HuH-7.5 (cell line): ENCODE measurements at regions not wholly inside any gene's neighbourhood (a gene's known extent, or its start where the extent isn't known, plus 50 kb on each side); places are given as distances from the start of the nearest gene placed in this dataset.

Source experiments
- DNase-seq: peaks from one replicate; pipeline ENCODE4 v3.0.0; 2011; ENCODE audit warnings: low spot score

GRCh38 chr4:53775381-53775780 lies 184.1 kb upstream of the LNX1 start:
- no peak for DNase-seq

DNA sequence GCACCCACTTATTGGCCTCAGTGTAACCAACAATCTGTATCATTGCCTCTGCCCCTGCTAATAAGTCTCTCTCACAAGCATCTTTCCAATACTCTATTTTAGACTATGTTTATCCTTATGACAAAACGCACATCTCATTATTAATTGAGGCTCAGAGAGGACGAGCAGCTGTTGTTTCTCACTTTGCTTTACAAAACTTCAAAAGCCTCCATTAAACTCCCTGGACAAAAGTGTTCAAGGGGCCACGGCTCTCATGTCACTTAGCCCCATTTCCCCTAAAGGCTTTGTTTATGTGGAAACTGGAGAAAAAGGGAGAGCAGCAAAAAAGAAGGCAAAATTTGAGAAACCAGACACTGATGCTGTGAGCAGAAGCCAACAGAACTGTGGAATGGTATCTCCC lies 180.0 kb upstream of the LNX1 start:
- no peak for DNase-seq

GRCh38 chr4:53767482-53767881 lies 176.2 kb upstream of the LNX1 start:
- DNase-seq, result no peak

GRCh38 chr4:53764761-53765490 lies 173.6 kb upstream of the LNX1 start:
- DNase-seq, result no peak

- DNase-seq, result no peak
These were observed 172.7 kb upstream of the LNX1 start for GRCh38 chr4:53763813-53764597.

- no peak for DNase-seq
These were observed 164.4 kb upstream of the LNX1 start for GRCh38 chr4:53755656-53756055.

DNA sequence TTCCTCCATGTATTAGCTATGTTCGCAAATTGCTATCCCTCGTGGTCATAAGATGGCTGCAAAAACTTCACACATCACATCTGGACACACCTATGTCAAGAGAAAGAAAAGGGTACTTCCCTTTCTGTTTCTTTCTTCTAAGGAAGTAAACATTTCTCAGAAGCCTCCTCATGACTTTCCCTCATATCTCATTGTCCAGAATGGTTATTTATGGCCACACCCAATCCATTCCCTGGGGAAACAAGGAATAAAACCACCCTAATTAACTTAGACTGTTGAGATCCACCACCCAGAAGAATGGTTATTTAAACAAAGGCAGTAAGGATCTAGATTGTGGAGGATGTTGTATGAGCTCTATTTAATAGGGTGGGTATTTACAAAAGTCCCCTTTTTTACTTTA lies 160.8 kb upstream of the LNX1 start:
- no peak for DNase-seq

DNA sequence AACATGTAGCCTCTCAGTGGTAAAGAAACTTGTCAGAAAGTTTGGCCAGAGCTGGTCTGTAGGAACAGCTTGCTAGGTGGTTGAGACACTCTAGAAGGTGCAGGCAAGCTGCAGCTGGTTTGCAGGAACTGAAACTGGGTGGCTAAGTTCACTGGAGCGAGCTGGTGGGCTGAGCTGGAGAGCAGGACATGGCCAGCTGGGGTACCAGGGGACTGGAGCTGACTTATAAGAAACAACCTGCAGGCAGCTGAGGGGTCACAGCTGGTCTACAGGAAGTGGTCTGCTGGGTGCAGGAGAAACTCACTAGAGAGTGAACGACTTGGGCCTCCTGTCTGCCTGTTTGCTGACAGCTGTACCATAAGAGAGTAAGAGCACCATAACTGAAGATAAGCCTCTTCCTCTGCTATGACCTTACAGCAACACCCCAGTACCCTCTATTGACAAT lies 157.1 kb upstream of the LNX1 start:
- DNase-seq, result no peak

DNA sequence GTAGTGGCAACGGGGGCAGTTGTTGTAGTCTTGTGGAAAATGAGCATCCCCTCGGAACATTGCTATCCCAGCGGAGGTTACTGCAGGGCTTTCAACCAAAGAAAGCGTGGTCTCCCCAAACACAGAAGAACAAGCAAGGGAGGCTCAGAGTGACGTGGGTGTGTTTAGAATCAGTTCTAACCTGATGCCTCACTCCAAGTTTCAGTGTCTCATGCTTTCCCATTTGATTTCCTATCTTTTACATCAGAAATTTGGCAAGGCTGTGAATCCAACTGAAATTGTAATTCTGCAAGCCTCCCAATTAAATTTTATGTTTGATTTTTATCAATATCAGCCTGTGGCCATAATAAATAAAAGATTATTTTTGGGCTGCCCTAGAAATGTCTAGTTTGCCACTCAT lies 156.1 kb upstream of the LNX1 start:
- DNase-seq, result no peak

- DNase-seq, result no peak
These were observed 153.3 kb upstream of the LNX1 start for GRCh38 chr4:53744446-53745160.

- no peak for DNase-seq
These were observed 143.5 kb upstream of the LNX1 start for GRCh38 chr4:53734584-53735353.

DNA sequence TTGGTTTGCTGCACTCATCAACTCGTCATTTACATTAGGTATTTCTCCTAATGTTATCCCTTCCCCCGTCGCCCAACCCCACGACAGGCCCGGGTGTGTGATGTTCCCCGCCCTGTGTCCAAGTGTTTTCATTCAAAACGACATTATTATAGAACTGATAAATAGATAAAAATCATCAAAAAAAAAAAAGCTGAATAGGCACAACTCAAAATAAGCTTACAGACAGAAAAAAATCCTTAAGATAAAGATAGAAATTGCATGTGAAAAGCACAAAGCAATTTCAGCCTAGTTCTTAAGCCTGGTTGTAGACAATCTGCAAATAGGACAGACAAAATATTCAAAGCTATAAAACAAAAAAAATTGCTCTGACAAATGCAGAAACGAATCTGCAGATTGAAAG lies 142.9 kb upstream of the LNX1 start:
- DNase-seq, result no peak

DNA sequence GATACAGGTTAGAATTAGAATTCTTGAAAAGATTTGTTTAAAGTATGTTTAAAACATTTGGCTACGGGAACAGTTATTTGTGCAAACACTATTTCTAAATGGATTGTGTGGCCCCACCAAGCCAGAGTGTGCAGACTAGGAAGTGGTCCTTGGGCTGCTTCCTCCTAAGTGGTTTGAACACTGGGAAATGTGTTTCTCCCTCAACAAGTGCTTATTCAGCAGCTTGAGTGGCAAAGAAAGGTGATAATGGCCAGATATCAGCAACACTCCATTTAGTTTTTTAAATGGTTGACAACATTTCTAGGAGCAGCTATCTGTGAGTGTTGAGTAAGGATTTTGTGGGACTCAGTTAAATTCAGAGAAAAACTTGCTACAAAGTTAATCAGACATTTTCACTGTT lies 141.4 kb upstream of the LNX1 start:
- no peak for DNase-seq

DNA sequence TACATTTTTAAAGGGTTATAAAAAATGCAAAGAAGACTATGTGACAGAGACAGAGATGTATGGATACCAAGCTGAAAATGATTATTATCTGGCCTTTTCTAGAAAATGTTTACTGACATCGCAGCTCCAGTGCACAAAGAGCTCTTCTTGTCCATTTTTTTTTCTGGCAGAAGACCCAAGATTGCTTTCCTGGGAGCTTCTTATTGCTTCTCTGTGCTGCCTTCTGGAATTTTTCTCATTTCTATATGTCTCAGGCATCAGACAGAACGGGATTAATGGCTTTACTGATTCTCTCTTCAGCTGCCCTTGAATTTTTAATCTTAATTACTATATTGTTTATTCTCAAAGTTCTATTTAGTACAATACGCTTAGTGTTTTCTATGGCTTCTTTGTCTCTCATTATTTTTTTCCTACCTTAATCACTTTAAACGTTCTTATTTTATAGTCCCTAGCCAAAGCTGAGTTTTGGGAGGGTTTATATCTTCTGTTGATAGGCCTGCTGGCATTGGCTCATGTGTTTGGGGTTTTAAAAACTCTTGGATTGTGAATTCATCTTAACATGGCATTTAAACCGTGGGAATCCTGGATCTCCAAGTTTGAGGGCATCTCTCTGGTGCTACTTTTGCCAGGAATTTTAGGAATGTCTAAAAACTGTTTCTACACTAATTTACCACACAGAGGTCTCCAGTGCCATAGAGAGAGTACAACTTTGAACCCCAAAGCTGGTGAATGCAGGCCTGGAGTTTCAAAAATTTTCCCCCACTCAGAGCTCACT lies 138.9 kb upstream of the LNX1 start:
- no peak for DNase-seq

DNA sequence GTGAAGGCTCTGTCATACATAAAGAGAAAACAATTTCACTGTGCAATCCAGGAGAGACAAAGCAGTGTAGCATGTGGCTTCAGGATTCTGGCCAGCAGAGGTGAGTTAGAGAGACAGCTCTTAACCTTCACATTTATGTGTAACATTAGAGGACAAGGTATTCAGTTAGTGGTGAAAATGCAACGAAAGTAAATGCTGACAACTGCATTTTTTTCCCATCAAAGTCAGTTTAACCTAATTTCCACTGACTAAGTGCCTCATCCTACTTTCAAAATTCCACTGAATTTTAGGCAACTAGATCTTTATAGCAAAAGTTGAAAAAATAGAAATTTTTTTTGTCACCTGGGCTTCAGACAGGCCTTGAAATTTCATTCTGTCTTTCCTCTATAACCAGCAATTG lies 130.8 kb upstream of the LNX1 start:
- no peak for DNase-seq

GRCh38 chr4:53721263-53721662 lies 130.0 kb upstream of the LNX1 start:
- DNase-seq, result no peak

- no peak for DNase-seq
These were observed 129.5 kb upstream of the LNX1 start for GRCh38 chr4:53720776-53721175.

GRCh38 chr4:53717064-53717549 lies 125.8 kb upstream of the LNX1 start:
- DNase-seq, result no peak

GRCh38 chr4:53716471-53717063 lies 125.3 kb upstream of the LNX1 start:
- no peak for DNase-seq

GRCh38 chr4:53716011-53716410 lies 124.7 kb upstream of the LNX1 start:
- no peak for DNase-seq
